Activated B cell treated with CpG ODN at 0.5 μM for 24 hours (primary cell): ENCODE measurements at regions not wholly inside any gene's neighbourhood (a gene's known extent, or its start where the extent isn't known, plus 50 kb on each side); places are given as distances from the start of the nearest gene placed in this dataset.
"Not testable (repeated sequence)": the region's sequence is repeated elsewhere in the genome, so short reads cannot be mapped to it uniquely, and the experiment has no call there.

Source experiments
- ATAC-seq: fragments of 200-7000 bp; cut with Tn5 transposase; one replicate; pipeline ENCODE4 v1.10.0; 2021; ENCODE audit warnings: low read depth, mild to moderate bottlenecking, moderate library complexity
- CTCF ChIA-PET: fragments of 350-600 bp; sonication (Branson Sonifier 250); formaldehyde crosslinking; loops from one replicate; lab custom pipeline; 2021; ENCODE audit warnings: antibody characterized with exemption; lab: Charles Lee
- POLR2A ChIA-PET: fragments of 350-600 bp; sonication (Branson Sonifier 250); formaldehyde crosslinking; loops from one replicate; lab custom pipeline; 2021; ENCODE audit warnings: antibody characterized with exemption; lab: Charles Lee
- DNase-seq: peaks from one replicate; pipeline ENCODE4 v3.0.0; 2022
- H3K27ac Mint-ChIP-seq: one replicate; pipeline ENCODE4 v1.8.0; 2020; ENCODE audit warnings: mixed read lengths
- H3K27me3 Mint-ChIP-seq: one replicate; pipeline ENCODE4 v1.8.0; 2021; ENCODE audit warnings: mixed read lengths
- H3K36me3 Mint-ChIP-seq: one replicate; pipeline ENCODE4 v1.8.0; 2021; ENCODE audit warnings: low read depth, mixed read lengths
- H3K4me1 Mint-ChIP-seq: one replicate; pipeline ENCODE4 v1.8.0; 2021; ENCODE audit warnings: mixed read lengths
- H3K4me3 Mint-ChIP-seq: one replicate; pipeline ENCODE4 v1.8.0; 2020; ENCODE audit warnings: mild to moderate bottlenecking, mixed read lengths
- H3K9me3 Mint-ChIP-seq: one replicate; pipeline ENCODE4 v1.8.0; 2020; ENCODE audit warnings: mixed read lengths
- CTCF ChIP-seq: fragments of 200-600 bp; IDR thresholded peaks from one replicate; pipeline ENCODE4 v1.8.0; 2022; ENCODE audit warnings: antibody characterized with exemption, mild to moderate bottlenecking
- intact Hi-C: fragments of 100-400 bp; cut with micrococcal nuclease; formaldehyde crosslinking; loops from one replicate; pipeline ENCODE4 v1.15.1; 2024

- Mint-ChIP-seq H3K4me1 (no peaks in the 10 kb centered on the region), H3K36me3 (no peaks in the 10 kb centered on the region), H3K4me3 (no peak overlapping the region), H3K27ac (no peak overlapping the region), H3K27me3 (no peaks in the 10 kb centered on the region), H3K9me3 (no peaks in the 10 kb centered on the region)
- no peak for TF ChIP-seq CTCF
- ChIA-PET CTCF (no interaction called here), POLR2A (no interaction called here)
- intact Hi-C loops, result no loop called here
- no peak for DNase-seq
- no peak for ATAC-seq
These were observed 538.7 kb downstream of the TRIB2 start for GRCh38 chr2:13255485-13255884.

GRCh38 chr2:13260402-13260801 is 543.7 kb downstream of the TRIB2 start:
- Mint-ChIP-seq H3K27me3 (no peaks in the 10 kb centered on the region), H3K4me3 (no peak overlapping the region), H3K27ac (no peak overlapping the region), H3K36me3 (no peaks in the 10 kb centered on the region), H3K4me1 (no peaks in the 10 kb centered on the region), H3K9me3 (no peaks in the 10 kb centered on the region)
- CTCF ChIA-PET, result no interaction called here
- intact Hi-C loops, result no loop called here
- TF ChIP-seq CTCF, result no peak
- POLR2A ChIA-PET, result no interaction called here
- DNase-seq (no peak), ATAC-seq (no peak)

GRCh38 chr2:13266166-13266565 is 549.4 kb downstream of the TRIB2 start:
- H3K9me3 Mint-ChIP-seq, result no peaks in the 10 kb centered on the region
- intact Hi-C loops, result no loop called here
- no peak overlapping the region for H3K4me3 Mint-ChIP-seq
- TF ChIP-seq CTCF, result no peak
- H3K36me3 Mint-ChIP-seq, result no peaks in the 10 kb centered on the region
- no peak overlapping the region for H3K27ac Mint-ChIP-seq
- no peak for ATAC-seq
- CTCF ChIA-PET, result no interaction called here
- DNase-seq, result no peak
- POLR2A ChIA-PET, result no interaction called here
- no peaks in the 10 kb centered on the region for H3K4me1 Mint-ChIP-seq
- no peaks in the 10 kb centered on the region for H3K27me3 Mint-ChIP-seq

- ATAC-seq, result no peak
These were observed 568.0 kb downstream of the TRIB2 start for GRCh38 chr2:13284688-13285087.

GRCh38 chr2:13289310-13289709 is 572.6 kb downstream of the TRIB2 start:
- no peaks in the 10 kb centered on the region for H3K36me3 Mint-ChIP-seq
- ChIA-PET CTCF (no interaction called here), POLR2A (no interaction called here)
- intact Hi-C loops, result no loop called here
- DNase-seq (no peak), ATAC-seq (no peak)
- no peak for TF ChIP-seq CTCF
- H3K4me1 Mint-ChIP-seq, result no peaks in the 10 kb centered on the region
- H3K27ac Mint-ChIP-seq, result no peak overlapping the region
- H3K27me3 Mint-ChIP-seq, result no peaks in the 10 kb centered on the region
- peaks cover 4% of the 10 kb centered on the region for H3K9me3 Mint-ChIP-seq
- H3K4me3 Mint-ChIP-seq, result no peak overlapping the region

More at GRCh38 chr2:13284688-13285087, 568.0 kb downstream of the TRIB2 start:
- no peaks in the 10 kb centered on the region for H3K27me3 Mint-ChIP-seq
- peaks cover 4% of the 10 kb centered on the region for H3K9me3 Mint-ChIP-seq
- H3K4me1 Mint-ChIP-seq, result no peaks in the 10 kb centered on the region
- POLR2A ChIA-PET, result no interaction called here
- no peaks in the 10 kb centered on the region for H3K36me3 Mint-ChIP-seq
- no peak for DNase-seq
- CTCF ChIA-PET, result no interaction called here
- no peak for TF ChIP-seq CTCF
- no peak overlapping the region for H3K27ac Mint-ChIP-seq
- H3K4me3 Mint-ChIP-seq, result no peak overlapping the region
- intact Hi-C loops, result no loop called here

- H3K4me1 Mint-ChIP-seq, H3K27me3 Mint-ChIP-seq, POLR2A ChIA-PET, H3K4me3 Mint-ChIP-seq, intact Hi-C loops, H3K27ac Mint-ChIP-seq, H3K36me3 Mint-ChIP-seq, H3K9me3 Mint-ChIP-seq, CTCF ChIA-PET, ATAC-seq, DNase-seq: not testable (repeated sequence)
These were observed 591.7 kb downstream of the TRIB2 start for GRCh38 chr2:13308478-13308805.
